ENCODE measurements at regions not wholly inside any gene's neighbourhood (a gene's known extent, or its start where the extent isn't known, plus 50 kb on each side); places are given as distances from the start of the nearest gene placed in this dataset.

- TF ChIP-seq, protein P1, sequence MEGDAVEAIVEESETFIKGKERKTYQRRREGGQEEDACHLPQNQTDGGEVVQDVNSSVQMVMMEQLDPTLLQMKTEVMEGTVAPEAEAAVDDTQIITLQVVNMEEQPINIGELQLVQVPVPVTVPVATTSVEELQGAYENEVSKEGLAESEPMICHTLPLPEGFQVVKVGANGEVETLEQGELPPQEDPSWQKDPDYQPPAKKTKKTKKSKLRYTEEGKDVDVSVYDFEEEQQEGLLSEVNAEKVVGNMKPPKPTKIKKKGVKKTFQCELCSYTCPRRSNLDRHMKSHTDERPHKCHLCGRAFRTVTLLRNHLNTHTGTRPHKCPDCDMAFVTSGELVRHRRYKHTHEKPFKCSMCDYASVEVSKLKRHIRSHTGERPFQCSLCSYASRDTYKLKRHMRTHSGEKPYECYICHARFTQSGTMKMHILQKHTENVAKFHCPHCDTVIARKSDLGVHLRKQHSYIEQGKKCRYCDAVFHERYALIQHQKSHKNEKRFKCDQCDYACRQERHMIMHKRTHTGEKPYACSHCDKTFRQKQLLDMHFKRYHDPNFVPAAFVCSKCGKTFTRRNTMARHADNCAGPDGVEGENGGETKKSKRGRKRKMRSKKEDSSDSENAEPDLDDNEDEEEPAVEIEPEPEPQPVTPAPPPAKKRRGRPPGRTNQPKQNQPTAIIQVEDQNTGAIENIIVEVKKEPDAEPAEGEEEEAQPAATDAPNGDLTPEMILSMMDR (IDR thresholded peaks at IDR 0.05; ENCODE audit: insufficient read depth, low read length, poor library complexity, severe bottlenecking): no peak
- Histone ChIP-seq H3K36me3 (ENCODE audit: control insufficient read depth, insufficient read depth, low read length) (no peaks in the 10 kb centered on the region), H3K4me3 (replicated peaks; ENCODE audit: low read depth, low read length) (no peak overlapping the region), H3K27me3 (replicated peaks; ENCODE audit: control insufficient read depth, insufficient read depth, low read length) (no peaks in the 10 kb centered on the region)
- DNase-seq (ENCODE audit: extremely low read depth, insufficient read length): no peak
These were observed 389.2 kb downstream of the EFNB2 start for GRCh38 chr13:106145997-106146864.

- H3K36me3 ChIP-seq (ENCODE audit: control insufficient read depth, insufficient read depth, low read length): no peaks in the 10 kb centered on the region
- DNase-seq (ENCODE audit: extremely low read depth, insufficient read length): no peak
- H3K4me3 ChIP-seq (replicated peaks; ENCODE audit: low read depth, low read length): no peak overlapping the region
- H3K27me3 ChIP-seq (replicated peaks; ENCODE audit: control insufficient read depth, insufficient read depth, low read length): no peaks in the 10 kb centered on the region
- TF ChIP-seq, protein P1 (IDR thresholded peaks at IDR 0.05; ENCODE audit: insufficient read depth, low read length, poor library complexity, severe bottlenecking): no peak
These were observed 390.4 kb downstream of the EFNB2 start for GRCh38 chr13:106145070-106145469.

- TF ChIP-seq, protein P1 (IDR thresholded peaks at IDR 0.05; ENCODE audit: insufficient read depth, low read length, poor library complexity, severe bottlenecking): no peak
- H3K27me3 ChIP-seq (replicated peaks; ENCODE audit: control insufficient read depth, insufficient read depth, low read length): no peaks in the 10 kb centered on the region
- DNase-seq (ENCODE audit: extremely low read depth, insufficient read length): no peak
- H3K36me3 ChIP-seq (ENCODE audit: control insufficient read depth, insufficient read depth, low read length): no peaks in the 10 kb centered on the region
- no peak overlapping the region for H3K4me3 ChIP-seq (replicated peaks; ENCODE audit: low read depth, low read length)
These were observed 391.3 kb downstream of the EFNB2 start for GRCh38 chr13:106143930-106144709.

DNA sequence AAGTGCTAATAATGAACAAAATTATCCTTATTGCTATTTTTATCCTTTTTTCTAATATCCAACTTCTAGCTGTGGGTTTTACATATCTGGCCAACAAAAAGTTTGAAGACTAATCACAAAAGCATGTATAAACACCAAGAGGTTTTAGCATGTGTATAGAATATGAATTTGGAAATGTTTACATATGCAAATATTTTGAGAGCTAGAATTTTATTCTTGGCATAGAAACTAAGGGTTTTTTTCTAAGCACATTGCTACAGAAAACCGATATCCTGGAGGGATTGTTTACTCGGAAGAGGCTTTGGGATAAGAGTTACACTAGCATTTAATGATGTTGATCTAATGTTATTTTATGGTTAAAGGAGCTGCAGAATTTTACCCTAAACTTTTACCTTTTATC lies 392.1 kb downstream of the EFNB2 start:
- no peaks in the 10 kb centered on the region for H3K36me3 ChIP-seq (ENCODE audit: control insufficient read depth, insufficient read depth, low read length)
- H3K27me3 ChIP-seq (replicated peaks; ENCODE audit: control insufficient read depth, insufficient read depth, low read length): no peaks in the 10 kb centered on the region
- H3K4me3 ChIP-seq (replicated peaks; ENCODE audit: low read depth, low read length): no peak overlapping the region
- DNase-seq (ENCODE audit: extremely low read depth, insufficient read length): no peak
- TF ChIP-seq, protein P1 (IDR thresholded peaks at IDR 0.05; ENCODE audit: insufficient read depth, low read length, poor library complexity, severe bottlenecking): no peak

- TF ChIP-seq, protein P1 (IDR thresholded peaks at IDR 0.05; ENCODE audit: insufficient read depth, low read length, poor library complexity, severe bottlenecking): no peak
- Histone ChIP-seq H3K36me3 (ENCODE audit: control insufficient read depth, insufficient read depth, low read length) (no peaks in the 10 kb centered on the region), H3K4me3 (replicated peaks; ENCODE audit: low read depth, low read length) (no peak overlapping the region), H3K27me3 (replicated peaks; ENCODE audit: control insufficient read depth, insufficient read depth, low read length) (no peaks in the 10 kb centered on the region)
- DNase-seq (ENCODE audit: extremely low read depth, insufficient read length): no peak
These were observed 395.0 kb downstream of the EFNB2 start for GRCh38 chr13:106140476-106140875.
